IMR-90 (cell line): ENCODE measurements at regions not wholly inside any gene's neighbourhood (a gene's known extent, or its start where the extent isn't known, plus 50 kb on each side); places are given as distances from the start of the nearest gene placed in this dataset.

ENCODE experiments used
- ATAC-seq: fragments of 200-7000 bp; cut with Tn5 transposase; 2 replicates; pipeline ENCODE4 v1.9.1; 2020; ENCODE audit warnings: low read depth, mild to moderate bottlenecking, moderate library complexity
- BruUV-seq: library from RNA; stranded (reverse); fragments of 400-500 nt; replicated peaks from 2 replicates; lab custom pipeline; 2021; lab: Mats Ljungman, UMichigan
- CTCF ChIA-PET: fragments of 300-600 bp; formaldehyde crosslinking; extraction: SDS; loops from one replicate; lab custom pipeline; 2021; ENCODE audit warnings: antibody characterized with exemption; lab: Yijun Ruan, JAX
- POLR2A ChIA-PET: fragments of 300-600 bp; sonication (Branson Sonifier 250); formaldehyde crosslinking; loops from one replicate; lab custom pipeline; 2022; ENCODE audit warnings: antibody characterized with exemption; ENCODE audit not compliant: unreplicated experiment; lab: Charles Lee
- DNase-seq: peaks from one replicate; pipeline ENCODE4 v3.0.0; 2013
- H2AFZ ChIP-seq: replicated peaks from 2 replicates; pipeline ENCODE3; 2013; ENCODE audit warnings: low read length, mild to moderate bottlenecking; ENCODE audit not compliant: poor library complexity
- H2AK5ac ChIP-seq: 2 replicates; pipeline ENCODE4 v1.6.1; 2013; ENCODE audit warnings: low read depth, low read length, inconsistent platforms
- H2AK9ac ChIP-seq: replicated peaks from 2 replicates; pipeline ENCODE3; 2013; ENCODE audit warnings: mild to moderate bottlenecking, low read depth, low read length, moderate library complexity; ENCODE audit not compliant: poor library complexity
- H2BK120ac ChIP-seq: 2 replicates; pipeline ENCODE4 v1.6.1; 2013; ENCODE audit warnings: low read depth, low read length, inconsistent platforms
- H2BK15ac ChIP-seq: 3 replicates; pipeline ENCODE4 v1.6.1; 2013; ENCODE audit warnings: low read depth, low read length, inconsistent platforms
- H2BK20ac ChIP-seq: 2 replicates; pipeline ENCODE4 v1.6.1; 2013; ENCODE audit warnings: low read depth, mild to moderate bottlenecking, inconsistent platforms, low read length, moderate library complexity
- H2BK5ac ChIP-seq: 2 replicates; pipeline ENCODE4 v1.6.1; 2013; ENCODE audit warnings: mild to moderate bottlenecking, low read depth, low read length, inconsistent platforms; ENCODE audit not compliant: poor library complexity, severe bottlenecking
- H3K14ac ChIP-seq: replicated peaks from 2 replicates; pipeline ENCODE4 v1.6.1; 2013; ENCODE audit warnings: low read depth, low read length, inconsistent platforms
- H3K18ac ChIP-seq: 2 replicates; pipeline ENCODE4 v1.6.1; 2013; ENCODE audit warnings: low read depth, low read length, control low read depth
- H3K23ac ChIP-seq: 2 replicates; pipeline ENCODE4 v1.6.1; 2013; ENCODE audit warnings: low read depth, low read length, inconsistent platforms
- H3K27ac ChIP-seq: 2 replicates; pipeline ENCODE4 v1.5.1; 2013; ENCODE audit warnings: mild to moderate bottlenecking, control low read depth, low read length; ENCODE audit not compliant: insufficient read depth
- H3K27me3 ChIP-seq: 2 replicates; pipeline ENCODE4 v1.6.1; 2013; ENCODE audit warnings: low read length; ENCODE audit not compliant: control insufficient read depth, insufficient read depth
- H3K36me3 ChIP-seq: 2 replicates; pipeline ENCODE4 v1.6.1; 2013; ENCODE audit warnings: low read length, mixed read lengths; ENCODE audit not compliant: control insufficient read depth, insufficient read depth
- H3K4ac ChIP-seq: 2 replicates; pipeline ENCODE4 v1.6.1; 2013; ENCODE audit warnings: low read depth, low read length, inconsistent platforms
- H3K4me1 ChIP-seq: 2 replicates; pipeline ENCODE4 v1.6.1; 2013; ENCODE audit warnings: low read length, mixed read lengths; ENCODE audit not compliant: control insufficient read depth, insufficient read depth
- H3K4me2 ChIP-seq: 2 replicates; pipeline ENCODE4 v1.6.1; 2013; ENCODE audit warnings: low read depth, mild to moderate bottlenecking, control low read depth, low read length, moderate library complexity
- H3K4me3 ChIP-seq: 2 replicates; pipeline ENCODE4 v1.5.1; 2013; ENCODE audit warnings: low read depth, mild to moderate bottlenecking, control low read depth, low read length, moderate library complexity; ENCODE audit not compliant: insufficient read depth
- H3K56ac ChIP-seq: 2 replicates; pipeline ENCODE4 v1.6.1; 2013; ENCODE audit warnings: low read length, inconsistent platforms; ENCODE audit not compliant: insufficient read depth; ENCODE audit errors: extremely low read depth
- H3K79me1 ChIP-seq, 2 experiments: 2 replicates each; pipeline ENCODE4 v1.6.1; 2013; ENCODE audit warnings: low read length in 2 of 2, inconsistent platforms in 1 of 2, low read depth in 1 of 2
- H3K9ac ChIP-seq: 2 replicates; pipeline ENCODE4 v1.6.1; 2013; ENCODE audit warnings: low read depth, low read length, control low read depth
- H3K9me1 ChIP-seq: 2 replicates; pipeline ENCODE4 v1.6.1; 2013; ENCODE audit warnings: low read length, inconsistent platforms; ENCODE audit not compliant: insufficient read depth
- H3K9me3 ChIP-seq: 2 replicates; pipeline ENCODE4 v1.6.1; 2013; ENCODE audit warnings: low read length; ENCODE audit not compliant: control insufficient read depth, insufficient read depth
- H4K20me1 ChIP-seq: 2 replicates; pipeline ENCODE4 v1.6.1; 2013; ENCODE audit warnings: low read length, inconsistent platforms; ENCODE audit not compliant: insufficient read depth
- H4K5ac ChIP-seq: 2 replicates; pipeline ENCODE4 v1.6.1; 2013; ENCODE audit warnings: mild to moderate bottlenecking, low read depth, low read length, control low read depth
- H4K8ac ChIP-seq, 2 experiments: 2 replicates each; pipeline ENCODE4 v1.6.1; 2013; ENCODE audit warnings: low read depth in 2 of 2, low read length in 2 of 2, control low read depth in 1 of 2, inconsistent platforms in 1 of 2
- H4K91ac ChIP-seq: 2 replicates; pipeline ENCODE4 v1.6.1; 2013; ENCODE audit warnings: low read depth, low read length, inconsistent platforms; ENCODE audit not compliant: insufficient read depth
- BHLHE40 ChIP-seq: fragments of 150-350 bp; IDR thresholded peaks from 2 replicates; pipeline ENCODE4 v1.6.1; 2016; ENCODE audit warnings: mild to moderate bottlenecking, low read depth, low read length
- CHD1 ChIP-seq: IDR thresholded peaks from 2 replicates; pipeline ENCODE4 v1.6.1; 2012; ENCODE audit warnings: low read depth, low read length, improper control_type of control experiment
- FOS ChIP-seq: fragments of 150-350 bp; IDR thresholded peaks from 2 replicates; pipeline ENCODE4 v1.6.1; 2016; ENCODE audit warnings: low read depth, low read length
- MAFK ChIP-seq: IDR thresholded peaks from 2 replicates; pipeline ENCODE4 v1.6.1; 2012; ENCODE audit warnings: low read depth, low read length, improper control_type of control experiment
- MAZ ChIP-seq: IDR thresholded peaks from 2 replicates; pipeline ENCODE4 v1.6.1; 2012; ENCODE audit warnings: low read depth, mild to moderate bottlenecking, low read length, improper control_type of control experiment, moderate library complexity, borderline replicate concordance
- MXI1 ChIP-seq: IDR thresholded peaks from 2 replicates; pipeline ENCODE4 v1.6.1; 2012; ENCODE audit warnings: low read depth, mild to moderate bottlenecking, low read length, moderate library complexity, borderline replicate concordance
- NFE2L2 ChIP-seq: fragments of 150-350 bp; IDR thresholded peaks from 2 replicates; pipeline ENCODE4 v1.6.1; 2016; ENCODE audit warnings: low read depth, mild to moderate bottlenecking, low read length
- POLR2A ChIP-seq: IDR thresholded peaks from 2 replicates; pipeline ENCODE4 v1.6.1; 2012; ENCODE audit warnings: mild to moderate bottlenecking, low read depth, low read length
- RAD21 ChIP-seq: IDR thresholded peaks from 2 replicates; pipeline ENCODE4 v1.6.1; 2012; ENCODE audit warnings: low read length, improper control_type of control experiment
- RCOR1 ChIP-seq: IDR thresholded peaks from 2 replicates; pipeline ENCODE4 v1.6.1; 2012; ENCODE audit warnings: mild to moderate bottlenecking, low read length, improper control_type of control experiment; ENCODE audit not compliant: insufficient replicate concordance
- RFX5 ChIP-seq: IDR thresholded peaks from 2 replicates; pipeline ENCODE4 v1.8.0; 2012; ENCODE audit warnings: low read depth, mild to moderate bottlenecking, low read length, moderate library complexity
- SMC3 ChIP-seq: fragments of 150-350 bp; IDR thresholded peaks from 2 replicates; pipeline ENCODE4 v1.6.1; 2016; ENCODE audit warnings: low read depth, mild to moderate bottlenecking, antibody characterized with exemption, low read length, moderate library complexity
- WGBS, 2 experiments: methylation state at CpG; one replicate each; pipeline versions ENCODE4 v1.1.5 to v1.1.7; 2013; ENCODE audit warnings: missing lambda C conversion rate in 2 of 2; ENCODE audit not compliant: insufficient read length in 1 of 2; ENCODE audit errors: extremely low coverage in 2 of 2; 5-methylcytosine and 5-hydroxymethylcytosine counted together
- dilution Hi-C: fragments of 300-500 bp; cut with HindIII; formaldehyde crosslinking; loops from one replicate; pipeline ENCODE4 v1.14.3; 2018; ENCODE audit warnings: low sequenced_read_pairs; ENCODE audit not compliant: unreplicated experiment
- in situ Hi-C: fragments of 300-500 bp; cut with MboI; formaldehyde crosslinking; loops from 3 replicates; pipeline ENCODE4 v1.14.3; 2019; ENCODE audit warnings: low sequenced_read_pairs, inconsistent platforms, mixed read lengths
- intact Hi-C: fragments of 100-400 bp; cut with micrococcal nuclease; formaldehyde crosslinking; loops from 2 replicates; pipeline ENCODE4 v1.10.0; 2022
- TF ChIP-seq, protein P1 (sequence below): fragments of 150-350 bp; IDR thresholded peaks from 2 replicates; pipeline ENCODE4 v1.6.1; 2016; ENCODE audit warnings: low read depth, mild to moderate bottlenecking, low read length, moderate library complexity, borderline replicate concordance
- TF ChIP-seq, protein P2 (sequence below): fragments of 150-350 bp; IDR thresholded peaks from 2 replicates; pipeline ENCODE4 v1.6.1; 2017; ENCODE audit warnings: mild to moderate bottlenecking, antibody characterized with exemption, low read length, low read depth

DNA sequence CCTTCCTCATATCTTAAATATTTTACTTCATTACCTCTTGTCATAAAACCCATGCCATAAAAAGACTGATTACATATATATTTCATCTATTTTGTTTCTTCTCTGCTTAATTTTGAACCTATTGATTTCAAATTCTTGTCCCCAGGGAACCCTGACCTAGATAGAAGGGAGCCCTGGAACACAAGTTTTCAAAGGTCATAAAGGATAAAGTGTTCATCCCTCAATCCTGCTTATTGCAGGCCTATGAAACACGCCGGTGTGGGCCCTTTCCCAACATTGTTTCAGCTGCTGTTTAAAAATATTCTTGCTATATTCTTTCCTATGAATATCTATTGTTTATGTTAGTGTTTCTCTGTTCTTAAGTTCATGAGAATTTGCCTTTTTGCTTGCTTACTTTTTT lies 1389.5 kb upstream of the GBE1 start:
- Histone ChIP-seq H3K9me1 (no peaks in the 10 kb centered on the region), H3K27ac (no peak overlapping the region), H3K4me2 (no peak overlapping the region), H3K36me3 (no peaks in the 10 kb centered on the region), H3K9ac (no peak overlapping the region), H2AK9ac (no peak overlapping the region), H3K9me3 (no peaks in the 10 kb centered on the region), H4K20me1 (no peaks in the 10 kb centered on the region), H3K56ac (no peak overlapping the region), H3K18ac (no peak overlapping the region), H2AK5ac (no peak overlapping the region), H2BK120ac (no peak overlapping the region), H4K91ac (no peak overlapping the region), H3K14ac (no peak overlapping the region), H3K27me3 (no peaks in the 10 kb centered on the region), H2AFZ (no peak overlapping the region), H2BK5ac (no peak overlapping the region), H4K5ac (no peak overlapping the region), H2BK15ac (no peak overlapping the region), H4K8ac (no peak overlapping the region), H3K79me1 (no peaks in the 10 kb centered on the region), H3K4me1 (no peaks in the 10 kb centered on the region), H3K4ac (no peak overlapping the region), H3K4me3 (no peak overlapping the region), H3K23ac (no peak overlapping the region), H2BK20ac (no peak overlapping the region)
- TF ChIP-seq MAZ (no peak), NFE2L2 (no peak), CHD1 (no peak), POLR2A (no peak), FOS (no peak), RAD21 (no peak), BHLHE40 (no peak), MXI1 (no peak), RFX5 (no peak), MAFK (no peak), SMC3 (no peak), RCOR1 (no peak)
- TF ChIP-seq, protein P1, sequence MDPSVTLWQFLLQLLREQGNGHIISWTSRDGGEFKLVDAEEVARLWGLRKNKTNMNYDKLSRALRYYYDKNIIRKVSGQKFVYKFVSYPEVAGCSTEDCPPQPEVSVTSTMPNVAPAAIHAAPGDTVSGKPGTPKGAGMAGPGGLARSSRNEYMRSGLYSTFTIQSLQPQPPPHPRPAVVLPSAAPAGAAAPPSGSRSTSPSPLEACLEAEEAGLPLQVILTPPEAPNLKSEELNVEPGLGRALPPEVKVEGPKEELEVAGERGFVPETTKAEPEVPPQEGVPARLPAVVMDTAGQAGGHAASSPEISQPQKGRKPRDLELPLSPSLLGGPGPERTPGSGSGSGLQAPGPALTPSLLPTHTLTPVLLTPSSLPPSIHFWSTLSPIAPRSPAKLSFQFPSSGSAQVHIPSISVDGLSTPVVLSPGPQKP = no peak
- TF ChIP-seq, protein P2, sequence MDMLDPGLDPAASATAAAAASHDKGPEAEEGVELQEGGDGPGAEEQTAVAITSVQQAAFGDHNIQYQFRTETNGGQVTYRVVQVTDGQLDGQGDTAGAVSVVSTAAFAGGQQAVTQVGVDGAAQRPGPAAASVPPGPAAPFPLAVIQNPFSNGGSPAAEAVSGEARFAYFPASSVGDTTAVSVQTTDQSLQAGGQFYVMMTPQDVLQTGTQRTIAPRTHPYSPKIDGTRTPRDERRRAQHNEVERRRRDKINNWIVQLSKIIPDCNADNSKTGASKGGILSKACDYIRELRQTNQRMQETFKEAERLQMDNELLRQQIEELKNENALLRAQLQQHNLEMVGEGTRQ = no peak
- BruUV-seq = no TSS peak
- no peak for DNase-seq
- CTCF ChIA-PET = no interaction called here
- intact Hi-C loops = no loop called here
- WGBS, 2 experiments = no CpG with 5 or more reads among the region's 2 CpGs
- in situ Hi-C loops = no loop called here
- POLR2A ChIA-PET = no interaction called here
- ATAC-seq = no peak
- dilution Hi-C loops = no loop called here
